GM12872 (cell line): ENCODE measurements at regions not wholly inside any gene's neighbourhood (a gene's known extent, or its start where the extent isn't known, plus 50 kb on each side); places are given as distances from the start of the nearest gene placed in this dataset.

Experiments
- TF ChIP-seq, protein P1 (sequence below): IDR thresholded peaks from 3 replicates; pipeline ENCODE4 v1.5.1; 2011; ENCODE audit warnings: low read depth, mild to moderate bottlenecking, low read length, moderate library complexity; ENCODE audit not compliant: insufficient read depth

DNA sequence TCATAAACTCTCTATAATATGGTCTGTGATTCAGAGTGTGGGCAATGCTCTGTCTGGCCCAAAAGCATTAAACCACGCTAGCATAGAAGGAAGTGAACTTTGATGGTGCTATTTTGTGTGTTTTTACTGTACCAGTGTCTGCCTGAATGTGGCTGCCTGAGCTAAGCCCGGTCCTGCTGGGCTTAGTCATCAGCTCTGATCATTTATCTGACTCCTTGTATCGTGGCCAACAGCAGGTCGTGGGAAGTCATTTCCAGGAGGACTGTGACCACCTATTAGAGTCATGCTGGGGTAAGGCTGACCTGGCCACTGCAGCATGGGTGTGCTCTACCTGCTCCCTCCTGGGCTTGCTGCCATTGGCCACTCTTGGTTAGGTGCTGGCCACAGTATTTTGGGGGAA, 239.1 kb upstream of the CEP162 start:
- TF ChIP-seq, protein P1, sequence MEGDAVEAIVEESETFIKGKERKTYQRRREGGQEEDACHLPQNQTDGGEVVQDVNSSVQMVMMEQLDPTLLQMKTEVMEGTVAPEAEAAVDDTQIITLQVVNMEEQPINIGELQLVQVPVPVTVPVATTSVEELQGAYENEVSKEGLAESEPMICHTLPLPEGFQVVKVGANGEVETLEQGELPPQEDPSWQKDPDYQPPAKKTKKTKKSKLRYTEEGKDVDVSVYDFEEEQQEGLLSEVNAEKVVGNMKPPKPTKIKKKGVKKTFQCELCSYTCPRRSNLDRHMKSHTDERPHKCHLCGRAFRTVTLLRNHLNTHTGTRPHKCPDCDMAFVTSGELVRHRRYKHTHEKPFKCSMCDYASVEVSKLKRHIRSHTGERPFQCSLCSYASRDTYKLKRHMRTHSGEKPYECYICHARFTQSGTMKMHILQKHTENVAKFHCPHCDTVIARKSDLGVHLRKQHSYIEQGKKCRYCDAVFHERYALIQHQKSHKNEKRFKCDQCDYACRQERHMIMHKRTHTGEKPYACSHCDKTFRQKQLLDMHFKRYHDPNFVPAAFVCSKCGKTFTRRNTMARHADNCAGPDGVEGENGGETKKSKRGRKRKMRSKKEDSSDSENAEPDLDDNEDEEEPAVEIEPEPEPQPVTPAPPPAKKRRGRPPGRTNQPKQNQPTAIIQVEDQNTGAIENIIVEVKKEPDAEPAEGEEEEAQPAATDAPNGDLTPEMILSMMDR, result no peak

DNA sequence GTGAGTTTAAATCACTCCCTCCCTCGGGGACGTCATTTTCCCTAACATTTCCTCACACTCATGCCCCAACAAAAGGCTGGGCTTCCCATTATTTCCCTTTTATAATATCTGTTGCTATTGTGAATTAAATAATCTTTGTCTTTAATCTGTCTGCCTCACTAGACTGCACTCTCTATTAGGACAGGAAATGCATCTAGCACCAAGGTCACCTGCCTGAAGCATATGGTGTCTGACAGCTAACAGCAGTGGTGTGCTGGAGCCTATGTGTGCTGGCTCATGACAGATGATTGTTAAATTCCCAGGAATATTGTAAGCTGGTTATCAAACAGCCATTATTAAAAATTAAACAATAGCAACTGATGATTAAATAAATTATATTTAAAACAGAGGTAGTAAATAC, 237.0 kb upstream of the CEP162 start:
- TF ChIP-seq, protein P1, result no peak

DNA sequence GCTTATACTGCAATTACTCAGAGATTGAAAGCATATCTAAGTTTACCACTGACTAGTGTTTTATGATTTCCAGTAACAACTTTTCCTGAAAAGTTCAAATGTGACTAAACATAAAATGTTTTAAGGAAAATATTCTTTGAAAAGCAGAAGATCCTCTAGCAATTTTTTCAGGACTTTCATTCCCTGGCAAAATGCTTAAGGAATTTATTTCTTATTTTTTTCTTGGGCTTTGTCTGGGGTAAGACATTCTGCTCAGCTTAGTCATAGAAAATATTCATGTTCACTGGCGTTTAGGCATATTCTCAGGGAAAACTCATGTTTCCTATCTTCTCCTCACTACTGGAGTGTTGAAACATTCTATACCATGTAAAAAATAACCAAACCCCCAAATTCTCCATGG, 235.3 kb upstream of the CEP162 start:
- TF ChIP-seq, protein P1, result no peak

DNA sequence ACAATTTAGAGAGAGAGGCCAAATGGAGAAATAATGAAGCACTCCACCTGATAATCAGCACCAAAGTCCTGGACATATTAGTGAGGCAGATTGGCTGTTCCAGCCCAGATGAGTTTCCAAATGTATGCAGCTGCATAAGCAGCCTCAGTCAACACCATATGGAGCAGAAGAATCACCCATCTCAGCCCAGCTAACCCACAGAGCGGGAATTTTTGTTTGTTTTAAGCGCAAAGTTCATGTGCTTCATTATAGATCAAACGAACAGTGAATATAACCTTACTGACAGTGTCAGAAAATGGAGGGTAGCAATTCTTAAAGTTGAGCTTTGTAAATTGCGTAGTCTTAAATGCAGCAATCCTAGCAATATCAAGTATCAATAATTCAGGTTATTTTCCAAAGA, 234.0 kb upstream of the CEP162 start:
- TF ChIP-seq, protein P1, result no peak

DNA sequence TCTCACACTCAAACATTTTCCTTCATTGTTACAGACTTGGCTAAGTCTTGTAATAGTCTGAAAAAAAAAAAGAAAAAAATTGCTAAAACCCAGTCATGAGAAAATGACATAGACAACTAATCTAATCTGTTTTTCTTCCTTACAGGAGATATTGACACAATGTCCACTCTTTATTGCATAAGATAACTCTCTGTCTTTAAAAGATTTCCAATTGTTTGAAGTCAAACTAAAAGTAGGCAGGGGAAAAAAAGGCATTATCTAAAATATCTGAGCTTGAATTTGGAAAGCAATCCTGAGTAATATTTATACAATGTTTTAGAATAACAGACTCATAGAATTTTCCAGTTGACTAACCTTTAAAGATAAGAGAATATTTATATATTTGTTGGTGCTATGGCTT, 233.0 kb upstream of the CEP162 start:
- TF ChIP-seq, protein P1, result no peak

DNA sequence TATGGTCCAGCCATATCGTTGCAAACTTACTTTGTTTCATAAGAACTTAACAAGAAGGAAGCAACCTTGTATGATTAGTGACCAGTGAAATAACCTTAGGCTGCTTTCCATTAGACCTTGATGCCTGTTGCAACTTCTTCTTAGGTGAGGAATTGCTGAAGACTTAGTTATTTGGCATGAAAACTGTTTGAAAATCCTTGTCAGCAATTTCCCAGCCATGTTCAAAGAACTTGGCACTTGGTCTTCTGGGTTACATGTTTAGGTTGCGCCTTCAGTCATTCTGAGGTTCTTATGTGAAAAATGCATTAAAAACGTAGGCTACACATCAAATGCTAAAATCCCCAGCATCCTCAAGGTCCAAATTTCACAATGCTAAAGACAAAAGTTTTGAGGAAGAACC, 232.0 kb upstream of the CEP162 start:
- TF ChIP-seq, protein P1, result no peak

DNA sequence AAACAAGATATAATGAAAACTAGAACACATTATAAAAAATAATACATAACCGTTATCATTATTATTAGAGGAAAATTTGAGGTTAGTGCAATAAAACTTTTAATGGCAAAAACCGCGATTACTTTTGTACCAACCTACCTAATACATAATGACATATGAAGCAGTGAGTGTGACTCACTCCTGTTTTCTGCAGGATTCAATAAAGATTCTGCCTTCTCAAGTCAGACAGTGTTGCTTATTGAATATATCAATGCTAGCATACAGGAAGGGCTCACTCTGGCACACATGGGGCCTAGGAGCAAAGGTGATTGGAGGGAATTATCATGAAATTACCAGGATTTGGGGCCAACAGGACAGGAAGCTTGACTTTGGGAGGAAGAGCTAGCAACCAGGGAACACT, 230.8 kb upstream of the CEP162 start:
- TF ChIP-seq, protein P1, result no peak

DNA sequence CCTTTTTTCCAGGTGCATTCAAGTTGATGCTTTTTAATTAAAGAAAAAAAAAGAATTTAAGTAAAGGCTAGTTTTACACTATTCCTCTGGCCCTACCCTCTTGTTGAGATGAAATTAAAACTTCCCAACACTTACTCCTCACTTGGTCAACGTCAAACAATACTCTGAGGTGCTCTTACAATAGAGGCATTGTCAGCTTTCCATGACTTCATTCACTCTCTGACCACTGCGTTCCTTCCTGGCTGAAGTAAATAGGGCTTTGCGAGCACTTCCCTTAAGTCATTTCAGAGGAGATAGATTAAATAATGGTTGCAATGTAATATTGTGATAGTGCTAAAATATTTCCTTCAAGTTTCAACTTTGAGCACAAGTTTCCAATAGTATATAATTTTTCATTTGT, 229.8 kb upstream of the CEP162 start:
- TF ChIP-seq, protein P1, result no peak
